Gastrocnemius medialis (tissue), 4 donors: ENCODE measurements at regions not wholly inside any gene's neighbourhood (a gene's known extent, or its start where the extent isn't known, plus 50 kb on each side); places are given as distances from the start of the nearest gene placed in this dataset.

Experiments used
- POLR2A ChIP-seq, 2 donors: fragments of 450-650 bp; IDR thresholded peaks; one replicate each; pipeline ENCODE4 v1.6.1; 2017; ENCODE audit warnings: antibody characterized with exemption in 2 of 2, mild to moderate bottlenecking in 2 of 2, moderate library complexity in 2 of 2
- TF ChIP-seq, protein P1 (sequence below), 5 experiments: fragments of 450-650 bp in 3 of 5; fragments of 200-600 bp in 2 of 5; sonication (generic) in 2 of 5; IDR thresholded peaks in 4 of 5; conservative IDR thresholded peaks in 1 of 5; 1 replicate in 4 of 5; 2 replicates in 1 of 5; pipeline ENCODE4 v1.5.1; 2016 to 2019; ENCODE audit warnings: antibody characterized with exemption in 5 of 5, mild to moderate bottlenecking in 3 of 5, moderate library complexity in 3 of 5

DNA sequence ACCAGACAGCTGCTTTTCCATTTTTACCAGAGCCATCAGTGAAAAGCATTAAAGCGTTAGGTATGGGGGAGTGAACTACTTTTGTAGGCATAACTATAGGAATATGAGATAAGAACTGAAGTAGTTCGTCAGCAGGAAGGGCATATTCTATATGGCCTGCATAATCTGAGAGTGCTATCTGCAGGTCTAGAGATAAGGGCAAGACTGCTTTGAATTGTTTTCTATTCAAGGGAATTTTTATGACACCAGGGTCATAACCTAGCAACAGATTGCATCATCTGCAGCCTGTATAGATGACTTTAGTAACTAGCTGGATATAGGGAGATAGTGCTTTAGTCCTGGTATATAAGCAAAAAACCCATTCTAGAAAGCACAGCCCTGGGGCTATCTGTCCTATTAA, 437.3 kb upstream of the HTR1E start:
- TF ChIP-seq, protein P1, sequence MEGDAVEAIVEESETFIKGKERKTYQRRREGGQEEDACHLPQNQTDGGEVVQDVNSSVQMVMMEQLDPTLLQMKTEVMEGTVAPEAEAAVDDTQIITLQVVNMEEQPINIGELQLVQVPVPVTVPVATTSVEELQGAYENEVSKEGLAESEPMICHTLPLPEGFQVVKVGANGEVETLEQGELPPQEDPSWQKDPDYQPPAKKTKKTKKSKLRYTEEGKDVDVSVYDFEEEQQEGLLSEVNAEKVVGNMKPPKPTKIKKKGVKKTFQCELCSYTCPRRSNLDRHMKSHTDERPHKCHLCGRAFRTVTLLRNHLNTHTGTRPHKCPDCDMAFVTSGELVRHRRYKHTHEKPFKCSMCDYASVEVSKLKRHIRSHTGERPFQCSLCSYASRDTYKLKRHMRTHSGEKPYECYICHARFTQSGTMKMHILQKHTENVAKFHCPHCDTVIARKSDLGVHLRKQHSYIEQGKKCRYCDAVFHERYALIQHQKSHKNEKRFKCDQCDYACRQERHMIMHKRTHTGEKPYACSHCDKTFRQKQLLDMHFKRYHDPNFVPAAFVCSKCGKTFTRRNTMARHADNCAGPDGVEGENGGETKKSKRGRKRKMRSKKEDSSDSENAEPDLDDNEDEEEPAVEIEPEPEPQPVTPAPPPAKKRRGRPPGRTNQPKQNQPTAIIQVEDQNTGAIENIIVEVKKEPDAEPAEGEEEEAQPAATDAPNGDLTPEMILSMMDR (IDR thresholded peaks at IDR 0.05 in 4 of 5, conservative IDR thresholded peaks at IDR 0.05 in 1 of 5) = no peak
- no peak for TF ChIP-seq POLR2A (IDR thresholded peaks at IDR 0.05)
